T-helper 1 cell treated with Interleukin-12 subunit alpha and Interleukin-12 subunit beta and Interleukin-4 antibody, amounts not matched to agents 30 ng/mL and 1 ng/mL, for 36 hours (primary cell): ENCODE measurements at regions not wholly inside any gene's neighbourhood (a gene's known extent, or its start where the extent isn't known, plus 50 kb on each side); places are given as distances from the start of the nearest gene placed in this dataset.
"Not testable (repeated sequence)": the region's sequence is repeated elsewhere in the genome, so short reads cannot be mapped to it uniquely, and the experiment has no call there.

ENCODE experiments used
- intact Hi-C: fragments of 100-400 bp; cut with micrococcal nuclease; formaldehyde crosslinking; loops from one replicate; pipeline ENCODE4 v1.15.1; 2024

- intact Hi-C loops: no loop called here
Measured at GRCh38 chr5:174505621-174506020, 218.8 kb upstream of the MSX2 start.

GRCh38 chr5:174510782-174511453 is 213.5 kb upstream of the MSX2 start:
- intact Hi-C loops: not testable (repeated sequence)

- intact Hi-C loops: no loop called here
Measured at GRCh38 chr5:174511714-174512253, 212.6 kb upstream of the MSX2 start.

- intact Hi-C loops: no loop called here
Measured at GRCh38 chr5:174514325-174514724, 210.1 kb upstream of the MSX2 start.

- intact Hi-C loops: no loop called here
Measured at GRCh38 chr5:174514983-174515394, 209.4 kb upstream of the MSX2 start.

- intact Hi-C loops: loop anchor here (1.0 kb wide), 1 partner anchor 43 kb away; no protein-coding TSS in a partner anchor
Measured at GRCh38 chr5:174516741-174517140, 207.6 kb upstream of the MSX2 start.

- intact Hi-C loops: no loop called here
Measured at GRCh38 chr5:174518512-174518911, 205.9 kb upstream of the MSX2 start.

- intact Hi-C loops: no loop called here
Measured at GRCh38 chr5:174520420-174521396, 203.7 kb upstream of the MSX2 start.

GRCh38 chr5:174521449-174521848 is 202.9 kb upstream of the MSX2 start:
- intact Hi-C loops: no loop called here

DNA sequence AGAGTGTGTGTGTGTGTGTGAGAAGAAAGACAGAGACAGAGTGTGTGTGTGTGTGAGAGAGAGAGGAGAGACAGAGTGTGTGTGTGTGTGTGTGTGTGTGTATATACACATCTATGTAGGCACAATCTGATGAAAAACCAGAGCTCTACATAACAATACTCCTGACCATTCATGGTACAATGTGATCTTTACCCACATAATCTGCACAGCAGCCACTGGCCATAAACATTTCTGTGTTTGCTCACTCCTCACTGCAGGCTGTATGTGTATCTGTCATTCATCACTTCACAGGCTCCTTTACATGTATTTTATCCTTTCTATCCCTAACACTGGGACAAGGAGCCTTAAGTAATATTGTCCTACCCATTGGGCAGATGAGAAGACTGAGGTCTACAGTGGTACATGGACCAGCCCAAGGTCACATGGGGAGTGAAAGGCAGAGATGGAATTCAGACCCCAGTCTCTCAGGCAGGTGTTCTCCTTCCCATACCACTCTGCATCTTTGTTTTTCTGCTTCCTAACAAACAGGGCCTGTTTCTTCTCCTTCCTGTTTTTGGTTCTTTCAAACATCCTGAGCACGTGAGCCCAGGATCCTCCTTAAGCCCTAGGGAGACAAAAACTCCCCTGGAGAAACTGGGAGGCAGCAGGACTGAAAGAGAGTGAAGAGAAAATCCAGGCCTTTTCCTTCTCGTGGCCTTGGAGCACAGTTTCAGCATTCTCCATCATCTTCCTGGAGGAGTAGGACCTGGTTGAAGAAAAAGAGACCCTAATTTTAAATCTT is 201.7 kb upstream of the MSX2 start:
- intact Hi-C loops: no loop called here

- intact Hi-C loops: no loop called here
Measured at GRCh38 chr5:174523311-174524071, 200.9 kb upstream of the MSX2 start.

- intact Hi-C loops: no loop called here
Measured at GRCh38 chr5:174524351-174524750, 200.0 kb upstream of the MSX2 start.

GRCh38 chr5:174526177-174526576 is 198.2 kb upstream of the MSX2 start:
- intact Hi-C loops: no loop called here

DNA sequence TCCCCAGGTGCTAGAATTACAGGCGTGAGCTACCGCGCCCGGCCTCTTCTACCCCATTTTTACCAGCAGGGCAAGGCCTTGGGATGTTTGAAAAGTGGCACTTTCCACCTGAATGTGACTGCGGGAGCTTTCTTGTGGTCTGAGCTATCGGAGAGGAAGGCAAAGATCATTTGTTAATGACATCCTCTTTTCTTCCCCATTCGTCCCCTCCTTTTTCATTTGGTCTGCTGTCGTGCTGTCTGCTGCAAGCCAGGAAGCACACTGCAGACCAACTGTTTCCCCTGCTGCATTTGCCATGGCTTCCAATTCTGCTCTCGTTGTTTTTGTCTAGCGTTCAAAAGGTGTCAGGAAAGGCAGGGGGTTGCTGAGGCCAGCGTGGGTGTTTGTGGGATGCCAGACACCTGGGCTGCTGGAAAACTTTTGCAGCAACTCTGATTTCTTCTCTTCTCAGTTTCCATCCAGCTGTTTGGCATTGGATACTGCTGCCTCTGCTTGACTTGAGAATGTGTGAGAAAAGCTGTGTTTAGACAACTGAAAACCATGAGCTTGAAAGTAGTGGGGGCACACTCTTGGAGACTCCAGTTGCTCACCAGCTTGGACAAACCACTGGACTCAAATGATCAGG is 196.4 kb upstream of the MSX2 start:
- intact Hi-C loops: no loop called here

GRCh38 chr5:174528821-174529544 is 195.4 kb upstream of the MSX2 start:
- intact Hi-C loops: no loop called here

DNA sequence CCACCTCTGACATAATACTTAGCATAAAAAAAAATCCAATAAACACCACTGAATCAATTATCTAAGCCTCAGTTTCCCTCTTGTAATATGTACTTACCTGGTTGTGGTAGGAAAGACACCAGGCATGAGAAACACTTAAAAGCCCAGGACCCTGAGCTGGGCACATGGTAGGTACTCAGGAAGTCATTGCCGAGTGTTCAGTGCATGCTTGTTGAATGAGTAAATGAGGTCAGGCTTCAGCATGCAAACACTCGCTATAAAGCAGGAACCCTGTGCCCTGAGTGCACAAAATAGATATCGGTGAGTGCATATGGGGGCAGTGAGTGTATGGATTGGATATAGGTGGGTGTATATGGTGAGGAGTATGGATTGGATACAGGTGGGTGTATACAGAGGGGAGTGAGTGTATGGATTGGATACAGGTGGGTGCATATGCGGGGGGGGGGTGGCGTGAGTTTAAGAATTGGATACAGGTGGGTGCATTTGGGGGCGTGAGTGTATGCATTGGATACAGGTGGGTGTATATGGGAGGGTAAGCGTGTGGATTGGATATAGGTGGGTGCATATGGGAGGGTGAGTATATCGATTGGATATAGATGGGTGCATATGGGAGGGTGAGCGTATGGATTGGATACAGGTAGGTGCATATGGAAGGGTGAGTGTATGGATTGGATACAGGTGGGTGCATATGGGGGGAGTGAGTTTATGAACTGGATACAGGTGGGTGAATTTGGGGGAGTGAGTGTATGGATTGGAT is 194.3 kb upstream of the MSX2 start:
- intact Hi-C loops: no loop called here

DNA sequence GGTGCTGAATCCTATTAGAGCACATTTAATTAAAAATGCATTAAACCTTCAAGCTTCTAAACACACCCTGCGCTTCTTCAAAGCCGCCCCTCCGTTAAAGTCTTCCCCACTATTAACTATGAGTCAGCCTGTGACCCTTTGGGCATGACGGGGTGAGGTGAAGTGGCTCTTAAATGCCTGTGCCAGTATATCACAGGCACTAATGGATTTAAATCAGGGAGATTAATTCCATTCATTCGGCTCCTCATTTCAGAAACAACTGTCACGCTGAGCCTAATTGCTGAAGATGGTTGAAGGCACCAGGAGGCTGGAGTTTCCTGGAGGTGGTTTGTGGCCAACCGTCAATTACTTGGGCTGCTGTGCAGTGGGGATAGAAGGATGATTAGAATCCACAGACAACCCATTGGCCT is 192.6 kb upstream of the MSX2 start:
- intact Hi-C loops: no loop called here
